CD14-positive monocyte (primary cell): ENCODE measurements at regions not wholly inside any gene's neighbourhood (a gene's known extent, or its start where the extent isn't known, plus 50 kb on each side); places are given as distances from the start of the nearest gene placed in this dataset.

Experiments used
- DNase-seq, 3 donors: peaks; one replicate each; pipeline ENCODE4 v3.0.0-alpha.2; 2011 to 2022
- H2AFZ ChIP-seq: 2 replicates; pipeline ENCODE4 v1.6.0; 2012; ENCODE audit warnings: mild to moderate bottlenecking, low read depth, low read length, inconsistent platforms; ENCODE audit not compliant: insufficient read depth, poor library complexity, severe bottlenecking
- H3K27ac ChIP-seq, 2 donors: 1 replicate in 1 of 2; 2 replicates in 1 of 2; pipeline ENCODE4 v1.5.1; 2012 to 2013; ENCODE audit warnings: low read length in 2 of 2, control low read depth in 1 of 2, inconsistent platforms in 1 of 2, low read depth in 1 of 2, mild to moderate bottlenecking in 1 of 2
- H3K27me3 ChIP-seq, 2 donors: one replicate each; pipeline versions ENCODE4 v1.6.0 to v1.6.1; 2011 to 2013; ENCODE audit warnings: low read length in 2 of 2; ENCODE audit not compliant: control insufficient read depth in 2 of 2, insufficient read depth in 2 of 2
- H3K36me3 ChIP-seq, 2 donors: replicated peaks in 1 of 2; 1 replicate in 1 of 2; 2 replicates in 1 of 2; pipeline versions ENCODE4 v1.5.1 to v1.6.1; 2012 to 2013; ENCODE audit warnings: low read length in 2 of 2, control low read depth in 1 of 2, inconsistent platforms in 1 of 2, mild to moderate bottlenecking in 1 of 2; ENCODE audit not compliant: insufficient read depth in 2 of 2, control insufficient read depth in 1 of 2
- H3K4me1 ChIP-seq, 2 donors: 1 replicate in 1 of 2; 2 replicates in 1 of 2; pipeline versions ENCODE4 v1.5.1 to v1.6.1; 2012 to 2013; ENCODE audit warnings: low read length in 2 of 2, control low read depth in 1 of 2, inconsistent platforms in 1 of 2, mild to moderate bottlenecking in 1 of 2, moderate library complexity in 1 of 2; ENCODE audit not compliant: insufficient read depth in 2 of 2, control insufficient read depth in 1 of 2
- H3K4me2 ChIP-seq: replicated peaks from 2 replicates; pipeline ENCODE3; 2012; ENCODE audit warnings: low read length, moderate library complexity, mild to moderate bottlenecking; ENCODE audit not compliant: poor library complexity, severe bottlenecking; ENCODE audit errors: extremely low read depth
- H3K4me3 ChIP-seq, 3 experiments: fragments of 200-600 bp in 1 of 3; sonication (generic) in 1 of 3; replicated peaks in 1 of 3; 1 replicate in 2 of 3; 2 replicates in 1 of 3; pipeline ENCODE4 v1.5.1; 2011 to 2013; ENCODE audit warnings: low read length in 3 of 3, mild to moderate bottlenecking in 3 of 3, control low read depth in 2 of 3, low read depth in 2 of 3, inconsistent platforms in 1 of 3, moderate library complexity in 1 of 3
- H3K79me2 ChIP-seq: 2 replicates; pipeline ENCODE4 v1.6.0; 2012; ENCODE audit warnings: mild to moderate bottlenecking, control low read depth, inconsistent platforms, low read length, moderate library complexity; ENCODE audit not compliant: insufficient read depth
- H3K9ac ChIP-seq: 2 replicates; pipeline ENCODE4 v1.6.0; 2017; ENCODE audit warnings: low read length, mild to moderate bottlenecking; ENCODE audit not compliant: insufficient read depth, poor library complexity, severe bottlenecking
- H3K9me3 ChIP-seq, 2 donors: replicated peaks in 1 of 2; 1 replicate in 1 of 2; 2 replicates in 1 of 2; pipeline versions ENCODE4 v1.5.1 to v1.6.1; 2012 to 2013; ENCODE audit warnings: low read length in 2 of 2, control low read depth in 1 of 2; ENCODE audit not compliant: control insufficient read depth in 1 of 2, insufficient read depth in 1 of 2
- H4K20me1 ChIP-seq: 2 replicates; pipeline ENCODE4 v1.6.0; 2012; ENCODE audit warnings: mild to moderate bottlenecking, low read length, control low read depth, moderate library complexity; ENCODE audit not compliant: insufficient read depth
- H3K27ac Mint-ChIP-seq, 7 donors: one replicate each; pipeline ENCODE4 v1.8.0; 2020; ENCODE audit warnings: mild to moderate bottlenecking in 7 of 7, mixed read lengths in 7 of 7, moderate library complexity in 6 of 7, inconsistent platforms in 2 of 7
- H3K27me3 Mint-ChIP-seq, 3 donors: one replicate each; pipeline ENCODE4 v1.8.0; 2021 to 2022; ENCODE audit warnings: low read depth in 3 of 3, mild to moderate bottlenecking in 3 of 3, mixed read lengths in 3 of 3, moderate library complexity in 3 of 3, inconsistent platforms in 1 of 3
- H3K36me3 Mint-ChIP-seq, 2 donors: one replicate each; pipeline ENCODE4 v1.8.0; 2020; ENCODE audit warnings: mixed read lengths in 2 of 2, inconsistent platforms in 1 of 2, mild to moderate bottlenecking in 1 of 2
- H3K4me1 Mint-ChIP-seq: one replicate; pipeline ENCODE4 v1.8.0; 2020; ENCODE audit warnings: mild to moderate bottlenecking, mixed read lengths
- H3K4me3 Mint-ChIP-seq, 2 donors: one replicate each; pipeline ENCODE4 v1.8.0; 2020; ENCODE audit warnings: mild to moderate bottlenecking in 2 of 2, mixed read lengths in 2 of 2, moderate library complexity in 1 of 2
- H3K9me3 Mint-ChIP-seq, 7 donors: one replicate each; pipeline ENCODE4 v1.8.0; 2020 to 2022; ENCODE audit warnings: mixed read lengths in 7 of 7, mild to moderate bottlenecking in 6 of 7, moderate library complexity in 6 of 7, inconsistent platforms in 2 of 7
- WGBS: methylation state at CpG from one replicate; pipeline ENCODE4 v1.1.5; 2013; ENCODE audit warnings: missing lambda C conversion rate; ENCODE audit not compliant: insufficient coverage; 5-methylcytosine and 5-hydroxymethylcytosine counted together
- intact Hi-C, 2 donors: fragments of 100-400 bp; cut with micrococcal nuclease; formaldehyde crosslinking; loops; one replicate each; pipeline versions ENCODE4 v1.15.0 to v1.15.1; 2023
- TF ChIP-seq, protein P1 (sequence below): fragments of 200-600 bp; IDR thresholded peaks from one replicate; pipeline ENCODE4 v1.8.0; 2022; ENCODE audit warnings: antibody characterized with exemption, mild to moderate bottlenecking

- no peak overlapping the region for H3K9ac ChIP-seq
Measured at GRCh38 chr14:98965076-98965475, 306.9 kb downstream of the BCL11B start.

GRCh38 chr14:98966016-98966415 lies 306.0 kb downstream of the BCL11B start:
- WGBS = no CpG with 5 or more reads among the region's 3 CpGs

More at GRCh38 chr14:98965076-98965475, 306.9 kb downstream of the BCL11B start:
- no CpG with 5 or more reads among the region's 5 CpGs for WGBS
- Histone ChIP-seq H2AFZ (no peak overlapping the region), H3K36me3 (no peaks in the 10 kb centered on the region), H3K9me3 (peaks cover 5 to 15% of the 10 kb centered on the region in 2 donors), H3K4me2 (no peak overlapping the region), H3K4me3 (no peak overlapping the region), H4K20me1 (no peaks in the 10 kb centered on the region), H3K27me3 (no peaks in the 10 kb centered on the region), H3K27ac (no peak overlapping the region), H3K4me1 (no peaks in the 10 kb centered on the region), H3K79me2 (no peaks in the 10 kb centered on the region)
- Mint-ChIP-seq H3K4me3 (no peak overlapping the region), H3K36me3 (no peaks in the 10 kb centered on the region), H3K27ac (no peak overlapping the region), H3K4me1 (no peaks in the 10 kb centered on the region), H3K27me3 (peaks cover 4 to 16% (median 11%) of the 10 kb centered on the region in 3 donors), H3K9me3 (peaks cover 7 to 15% (median 11%) of the 10 kb centered on the region in 7 donors)
- intact Hi-C loops = no loop called here
- no peak for DNase-seq
- TF ChIP-seq, protein P1, sequence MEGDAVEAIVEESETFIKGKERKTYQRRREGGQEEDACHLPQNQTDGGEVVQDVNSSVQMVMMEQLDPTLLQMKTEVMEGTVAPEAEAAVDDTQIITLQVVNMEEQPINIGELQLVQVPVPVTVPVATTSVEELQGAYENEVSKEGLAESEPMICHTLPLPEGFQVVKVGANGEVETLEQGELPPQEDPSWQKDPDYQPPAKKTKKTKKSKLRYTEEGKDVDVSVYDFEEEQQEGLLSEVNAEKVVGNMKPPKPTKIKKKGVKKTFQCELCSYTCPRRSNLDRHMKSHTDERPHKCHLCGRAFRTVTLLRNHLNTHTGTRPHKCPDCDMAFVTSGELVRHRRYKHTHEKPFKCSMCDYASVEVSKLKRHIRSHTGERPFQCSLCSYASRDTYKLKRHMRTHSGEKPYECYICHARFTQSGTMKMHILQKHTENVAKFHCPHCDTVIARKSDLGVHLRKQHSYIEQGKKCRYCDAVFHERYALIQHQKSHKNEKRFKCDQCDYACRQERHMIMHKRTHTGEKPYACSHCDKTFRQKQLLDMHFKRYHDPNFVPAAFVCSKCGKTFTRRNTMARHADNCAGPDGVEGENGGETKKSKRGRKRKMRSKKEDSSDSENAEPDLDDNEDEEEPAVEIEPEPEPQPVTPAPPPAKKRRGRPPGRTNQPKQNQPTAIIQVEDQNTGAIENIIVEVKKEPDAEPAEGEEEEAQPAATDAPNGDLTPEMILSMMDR = no peak

More at GRCh38 chr14:98966016-98966415, 306.0 kb downstream of the BCL11B start:
- H3K36me3 Mint-ChIP-seq = no peaks in the 10 kb centered on the region
- Histone ChIP-seq H3K9ac (no peak overlapping the region), H3K4me3 (no peak overlapping the region), H3K79me2 (no peaks in the 10 kb centered on the region), H2AFZ (no peak overlapping the region), H3K4me2 (no peak overlapping the region), H3K9me3 (peaks cover 5 to 15% of the 10 kb centered on the region in 2 donors), H3K27ac (no peak overlapping the region), H3K27me3 (no peaks in the 10 kb centered on the region), H3K4me1 (no peaks in the 10 kb centered on the region), H4K20me1 (no peaks in the 10 kb centered on the region), H3K36me3 (no peaks in the 10 kb centered on the region)
- H3K9me3 Mint-ChIP-seq = peaks cover 8 to 16% (median 11%) of the 10 kb centered on the region in 7 donors
- H3K4me1 Mint-ChIP-seq = no peaks in the 10 kb centered on the region
- intact Hi-C loops = no loop called here
- no peak overlapping the region for H3K27ac Mint-ChIP-seq
- no peak for DNase-seq
- H3K27me3 Mint-ChIP-seq = peaks cover 8 to 16% (median 15%) of the 10 kb centered on the region in 3 donors
- TF ChIP-seq, protein P1 = no peak
- no peak overlapping the region for H3K4me3 Mint-ChIP-seq
